ENCODE measurements at regions not wholly inside any gene's neighbourhood (a gene's known extent, or its start where the extent isn't known, plus 50 kb on each side); places are given as distances from the start of the nearest gene placed in this dataset.

GRCh38 chr5:34524123-34524522 is 132.0 kb upstream of the RAI14 start (continued):
- TF ChIP-seq TEAD4 (IDR thresholded peaks at IDR 0.05; ENCODE audit: low read length) (peak; percentile 35), TEAD4 (CRISPR knock-in tag; IDR thresholded peaks at IDR 0.05; ENCODE audit: borderline replicate concordance) (no peak), ZFP36 (IDR thresholded peaks at IDR 0.05; ENCODE audit: low read depth, low read length, partially characterized antibody) (peak; percentile 72)

- in situ Hi-C loops (cut with MboI) (no loop called here), intact Hi-C loops (cut with micrococcal nuclease) (loop anchor here (10.0 kb wide), 1 partner anchor 279 kb away; no protein-coding TSS in a partner anchor)
- H3K36me3 ChIP-seq (ENCODE audit: control insufficient read depth, insufficient read depth, low read length): no peaks in the 10 kb centered on the region
- peak overlapping the region; percentile 5 to 14; a peak in 2 of 4 replicates for H3K9ac ChIP-seq (ENCODE audit: insufficient read depth in 1 of 2, low read depth in 2 of 2, low read length in 2 of 2)
- no peaks in the 10 kb centered on the region for H3K9me3 ChIP-seq (replicated peaks; ENCODE audit: control insufficient read depth, insufficient read depth, low read depth, low read length)
- H3K9me1 ChIP-seq (ENCODE audit: control insufficient read depth, insufficient read depth, low read length): no peaks in the 10 kb centered on the region
- peak overlapping the region; percentile 58; the same call in 1 of the 2 replicates for H3K4me2 ChIP-seq (ENCODE audit: insufficient read depth, low read length)
- POLR2A ChIA-PET: interaction anchor here (0.6 to 1.2 kb wide), 2 partner anchors 61 to 150 kb away, joined by 3 read pairs; no protein-coding TSS in a partner anchor
- no TSS peak for BruUV-seq (replicated peaks)
- ATAC-seq (peak; percentile 20), FAIRE-seq (peak; percentile 40), DNase-seq (ENCODE audit: extremely low read depth in 1 of 4, low spot score in 3 of 4) (peak in 2 of 4 experiments; percentile 37 to 58)
- no peaks in the 10 kb centered on the region for H4K20me1 ChIP-seq (replicated peaks; ENCODE audit: control insufficient read depth, insufficient read depth, low read length)
- H2AFZ ChIP-seq (ENCODE audit: low read depth, low read length): peak overlapping the region; percentile 56
- peak overlapping the region; percentile 49; the same call in 2 of the 3 replicates for H3K27ac ChIP-seq (ENCODE audit: extremely low read depth, low read depth, low read length)
- CTCF ChIA-PET (ENCODE audit: low intra/inter-chr PET ratio): interaction anchor here (1.1 kb wide), 1 partner anchor 373 kb away, joined by 3 read pairs; no protein-coding TSS in a partner anchor
- peaks cover 16 to 35% of the 10 kb centered on the region in 2 experiments; a peak in 3 of 5 replicates for H3K4me1 ChIP-seq (replicated peaks in 1 of 2; ENCODE audit: control insufficient read depth in 2 of 2, insufficient read depth in 2 of 2, low read length in 2 of 2)
- H3K4me3 ChIP-seq: no peak overlapping the region
- no peaks in the 10 kb centered on the region for H3K27me3 ChIP-seq (ENCODE audit: control insufficient read depth in 2 of 2, insufficient read depth in 2 of 2, low read length in 2 of 2)
- 11% methylated on average over 6 of the region's 6 CpGs for WGBS (ENCODE audit: insufficient coverage, low coverage, missing lambda C conversion rate)
- H3K79me2 ChIP-seq (ENCODE audit: control insufficient read depth, insufficient read depth, low read length): no peaks in the 10 kb centered on the region
- peak; percentile 72 for TF ChIP-seq MAFK (IDR thresholded peaks at IDR 0.05; ENCODE audit: low read length)
- TF ChIP-seq SMARCA4 (IDR thresholded peaks at IDR 0.05): peak; percentile 46; the same call in 1 of the 2 replicates
- TF ChIP-seq ZFP1 (CRISPR knock-in tag; IDR thresholded peaks at IDR 0.05): no peak
- TF ChIP-seq, protein P1, sequence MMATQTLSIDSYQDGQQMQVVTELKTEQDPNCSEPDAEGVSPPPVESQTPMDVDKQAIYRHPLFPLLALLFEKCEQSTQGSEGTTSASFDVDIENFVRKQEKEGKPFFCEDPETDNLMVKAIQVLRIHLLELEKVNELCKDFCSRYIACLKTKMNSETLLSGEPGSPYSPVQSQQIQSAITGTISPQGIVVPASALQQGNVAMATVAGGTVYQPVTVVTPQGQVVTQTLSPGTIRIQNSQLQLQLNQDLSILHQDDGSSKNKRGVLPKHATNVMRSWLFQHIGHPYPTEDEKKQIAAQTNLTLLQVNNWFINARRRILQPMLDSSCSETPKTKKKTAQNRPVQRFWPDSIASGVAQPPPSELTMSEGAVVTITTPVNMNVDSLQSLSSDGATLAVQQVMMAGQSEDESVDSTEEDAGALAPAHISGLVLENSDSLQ (IDR thresholded peaks at IDR 0.05): no peak
- TF ChIP-seq CREB3L1 (IDR thresholded peaks at IDR 0.05; ENCODE audit: borderline replicate concordance, low read depth): peak; percentile 23; the same call in 1 of the 2 replicates
- TF ChIP-seq FOXP1 (CRISPR knock-in tag; IDR thresholded peaks at IDR 0.05): no peak
- TF ChIP-seq, protein P2, sequence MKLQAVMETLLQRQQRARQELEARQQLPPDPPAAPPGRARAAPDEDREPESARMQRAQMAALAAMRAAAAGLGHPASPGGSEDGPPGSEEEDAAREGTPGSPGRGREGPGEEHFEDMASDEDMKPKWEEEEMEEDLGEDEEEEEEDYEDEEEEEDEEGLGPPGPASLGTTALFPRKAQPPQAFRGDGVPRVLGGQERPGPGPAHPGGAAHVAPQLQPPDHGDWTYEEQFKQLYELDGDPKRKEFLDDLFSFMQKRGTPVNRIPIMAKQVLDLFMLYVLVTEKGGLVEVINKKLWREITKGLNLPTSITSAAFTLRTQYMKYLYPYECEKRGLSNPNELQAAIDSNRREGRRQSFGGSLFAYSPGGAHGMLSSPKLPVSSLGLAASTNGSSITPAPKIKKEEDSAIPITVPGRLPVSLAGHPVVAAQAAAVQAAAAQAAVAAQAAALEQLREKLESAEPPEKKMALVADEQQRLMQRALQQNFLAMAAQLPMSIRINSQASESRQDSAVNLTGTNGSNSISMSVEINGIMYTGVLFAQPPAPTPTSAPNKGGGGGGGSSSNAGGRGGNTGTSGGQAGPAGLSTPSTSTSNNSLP (IDR thresholded peaks at IDR 0.05; ENCODE audit: borderline replicate concordance, low read depth, low read length): peak; percentile 63; the same call in 1 of the 2 replicates
- peak; percentile 74 for TF ChIP-seq MAFG (tag; conservative IDR thresholded peaks at IDR 0.05)
- TF ChIP-seq EP400 (IDR thresholded peaks at IDR 0.05): peak; percentile 13; the same call in 1 of the 2 replicates
- no peak for TF ChIP-seq TCF15 (CRISPR knock-in tag; IDR thresholded peaks at IDR 0.05)
- 0 out of 4 replicates have a peak, but pooled peaks of 1 of the 2 experiments have one; percentile 31 for TF ChIP-seq RCOR1 (IDR thresholded peaks at IDR 0.05; ENCODE audit: borderline replicate concordance in 1 of 2, low read depth in 2 of 2, low read length in 2 of 2)
- TF ChIP-seq ZNF699 (CRISPR knock-in tag; IDR thresholded peaks at IDR 0.05; ENCODE audit: insufficient replicate concordance): no peak
- TF ChIP-seq TBP (optimal IDR thresholded peaks at IDR 0.05; ENCODE audit: low read depth, low read length): peak; percentile 14
- peak; percentile 85 for TF ChIP-seq EP300 (IDR thresholded peaks at IDR 0.05; ENCODE audit: low read length)
Measured at GRCh38 chr5:34525761-34526160, 130.4 kb upstream of the RAI14 start.

All from K562 (cell line).